ENCODE measurements at regions not wholly inside any gene's neighbourhood (a gene's known extent, or its start where the extent isn't known, plus 50 kb on each side); places are given as distances from the start of the nearest gene placed in this dataset.

- Mint-ChIP-seq H3K27ac (no peak overlapping the region), H3K4me1 (no peaks in the 10 kb centered on the region), H3K27me3 (no peaks in the 10 kb centered on the region), H3K9me3 (peaks cover 0 to 10% (median 2%) of the 10 kb centered on the region in 8 donors), H3K4me3 (no peak overlapping the region), H3K36me3 (no peaks in the 10 kb centered on the region)
- H3K36me3 ChIP-seq (ENCODE audit: insufficient read depth, low read length), result no peaks in the 10 kb centered on the region
- H3K9me3 ChIP-seq (ENCODE audit: control insufficient read depth in 1 of 2, low read length in 2 of 2), result no peaks in the 10 kb centered on the region
- no peak for DNase-seq
- ChIA-PET CTCF (ENCODE audit: partially characterized antibody) (no interaction called here), POLR2A (ENCODE audit: partially characterized antibody) (no interaction called here)
- no peaks in the 10 kb centered on the region for H3K4me1 ChIP-seq (ENCODE audit: insufficient read depth, low read length)
- no peak overlapping the region for H3K27ac ChIP-seq (ENCODE audit: low read depth, low read length)
- no peaks in the 10 kb centered on the region for H3K27me3 ChIP-seq (ENCODE audit: insufficient read depth, low read length)
- intact Hi-C loops (cut with micrococcal nuclease), result no loop called here
- H3K4me3 ChIP-seq (ENCODE audit: low read length in 2 of 2), result no peak overlapping the region
Observed at GRCh38 chr7:46319841-46320240, 398.8 kb upstream of the IGFBP3 start.

DNA sequence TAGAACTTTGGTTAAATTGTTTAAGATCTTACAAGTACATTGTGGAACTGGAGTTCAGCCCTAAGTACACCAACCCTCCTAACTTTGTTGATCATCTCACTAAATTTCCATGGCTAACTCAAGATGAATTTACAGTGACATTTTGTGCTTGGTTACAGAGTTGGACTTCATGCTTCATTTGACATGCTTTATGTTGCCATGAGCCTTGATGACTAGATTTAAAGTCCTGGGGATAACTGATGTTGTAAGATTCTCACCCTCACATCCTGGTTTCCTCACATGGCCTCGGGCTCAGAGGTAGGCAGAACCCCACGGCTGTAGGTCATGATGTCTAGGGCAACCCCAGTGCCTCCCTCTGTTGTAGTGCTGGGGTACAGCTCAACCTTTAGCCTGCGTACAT lies 397.2 kb upstream of the IGFBP3 start:
- Histone ChIP-seq H3K4me1 (ENCODE audit: insufficient read depth, low read length) (no peaks in the 10 kb centered on the region), H3K4me3 (ENCODE audit: low read length in 2 of 2) (no peak overlapping the region), H3K27ac (ENCODE audit: low read depth, low read length) (no peak overlapping the region), H3K9me3 (ENCODE audit: control insufficient read depth in 1 of 2, low read length in 2 of 2) (no peaks in the 10 kb centered on the region), H3K36me3 (ENCODE audit: insufficient read depth, low read length) (no peaks in the 10 kb centered on the region), H3K27me3 (ENCODE audit: insufficient read depth, low read length) (no peaks in the 10 kb centered on the region)
- no peak overlapping the region for H3K4me3 Mint-ChIP-seq
- intact Hi-C loops (cut with micrococcal nuclease), result no loop called here
- H3K27ac Mint-ChIP-seq, result no peak overlapping the region
- H3K36me3 Mint-ChIP-seq, result no peaks in the 10 kb centered on the region
- CTCF ChIA-PET (ENCODE audit: partially characterized antibody), result no interaction called here
- H3K27me3 Mint-ChIP-seq, result no peaks in the 10 kb centered on the region
- POLR2A ChIA-PET (ENCODE audit: partially characterized antibody), result no interaction called here
- peaks cover 0 to 14% (median 3%) of the 10 kb centered on the region in 8 donors for H3K9me3 Mint-ChIP-seq
- H3K4me1 Mint-ChIP-seq, result no peaks in the 10 kb centered on the region
- no peak for DNase-seq

GRCh38 chr7:46317256-46317655 lies 396.2 kb upstream of the IGFBP3 start:
- Mint-ChIP-seq H3K4me1 (no peaks in the 10 kb centered on the region), H3K27ac (no peak overlapping the region), H3K9me3 (peaks cover 0 to 14% (median 3%) of the 10 kb centered on the region in 8 donors), H3K27me3 (no peaks in the 10 kb centered on the region), H3K4me3 (no peak overlapping the region), H3K36me3 (no peaks in the 10 kb centered on the region)
- no peak for DNase-seq
- CTCF ChIA-PET (ENCODE audit: partially characterized antibody), result no interaction called here
- no peaks in the 10 kb centered on the region for H3K9me3 ChIP-seq (ENCODE audit: control insufficient read depth in 1 of 2, low read length in 2 of 2)
- no peaks in the 10 kb centered on the region for H3K36me3 ChIP-seq (ENCODE audit: insufficient read depth, low read length)
- no peaks in the 10 kb centered on the region for H3K27me3 ChIP-seq (ENCODE audit: insufficient read depth, low read length)
- no peaks in the 10 kb centered on the region for H3K4me1 ChIP-seq (ENCODE audit: insufficient read depth, low read length)
- no peak overlapping the region for H3K4me3 ChIP-seq (ENCODE audit: low read length in 2 of 2)
- POLR2A ChIA-PET (ENCODE audit: partially characterized antibody), result no interaction called here
- H3K27ac ChIP-seq (ENCODE audit: low read depth, low read length), result no peak overlapping the region
- intact Hi-C loops (cut with micrococcal nuclease), result no loop called here

GRCh38 chr7:46315891-46316290 lies 394.8 kb upstream of the IGFBP3 start:
- Histone ChIP-seq H3K27ac (ENCODE audit: low read depth, low read length) (no peak overlapping the region), H3K9me3 (ENCODE audit: control insufficient read depth in 1 of 2, low read length in 2 of 2) (no peaks in the 10 kb centered on the region), H3K4me1 (ENCODE audit: insufficient read depth, low read length) (no peaks in the 10 kb centered on the region), H3K27me3 (ENCODE audit: insufficient read depth, low read length) (no peaks in the 10 kb centered on the region), H3K4me3 (ENCODE audit: low read length in 2 of 2) (no peak overlapping the region), H3K36me3 (ENCODE audit: insufficient read depth, low read length) (no peaks in the 10 kb centered on the region)
- DNase-seq, result no peak
- Mint-ChIP-seq H3K9me3 (peaks cover 0 to 10% (median 2%) of the 10 kb centered on the region in 8 donors), H3K4me1 (no peaks in the 10 kb centered on the region), H3K36me3 (no peaks in the 10 kb centered on the region), H3K4me3 (no peak overlapping the region), H3K27ac (no peak overlapping the region), H3K27me3 (no peaks in the 10 kb centered on the region)
- POLR2A ChIA-PET (ENCODE audit: partially characterized antibody), result no interaction called here
- intact Hi-C loops (cut with micrococcal nuclease), result no loop called here
- CTCF ChIA-PET (ENCODE audit: partially characterized antibody), result no interaction called here

DNA sequence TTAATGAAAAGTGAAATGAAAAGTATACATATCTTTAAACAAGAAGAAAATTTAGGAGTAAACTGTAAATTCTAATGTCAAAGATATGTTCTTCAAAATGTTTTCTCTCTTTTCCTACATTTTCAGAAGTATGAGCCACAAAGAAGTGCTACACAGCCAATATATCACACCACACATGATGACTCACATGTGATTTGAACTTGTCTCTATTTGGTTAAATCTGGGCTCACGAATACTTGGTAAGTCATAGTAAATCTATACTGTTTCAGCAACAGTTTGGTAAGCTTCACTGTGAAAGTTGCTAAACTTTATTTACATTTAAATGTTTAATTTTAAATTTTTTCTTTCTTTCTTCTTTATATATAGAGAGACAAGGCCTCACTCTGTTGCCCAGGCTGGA lies 380.6 kb upstream of the IGFBP3 start:
- Histone ChIP-seq H3K36me3 (ENCODE audit: insufficient read depth, low read length) (no peaks in the 10 kb centered on the region), H3K4me1 (ENCODE audit: insufficient read depth, low read length) (no peaks in the 10 kb centered on the region), H3K27me3 (ENCODE audit: insufficient read depth, low read length) (no peaks in the 10 kb centered on the region), H3K9me3 (ENCODE audit: control insufficient read depth in 1 of 2, low read length in 2 of 2) (peaks cover 0 to 5% of the 10 kb centered on the region in 2 donors), H3K4me3 (ENCODE audit: low read length in 2 of 2) (no peak overlapping the region), H3K27ac (ENCODE audit: low read depth, low read length) (no peak overlapping the region)
- Mint-ChIP-seq H3K36me3 (no peaks in the 10 kb centered on the region), H3K4me3 (no peak overlapping the region), H3K27me3 (no peaks in the 10 kb centered on the region), H3K27ac (no peak overlapping the region), H3K4me1 (no peaks in the 10 kb centered on the region), H3K9me3 (peaks cover 0 to 13% (median 5%) of the 10 kb centered on the region in 8 donors)
- ChIA-PET CTCF (ENCODE audit: partially characterized antibody) (no interaction called here), POLR2A (ENCODE audit: partially characterized antibody) (no interaction called here)
- DNase-seq, result no peak
- intact Hi-C loops (cut with micrococcal nuclease), result no loop called here

- ChIA-PET CTCF (ENCODE audit: partially characterized antibody) (no interaction called here), POLR2A (ENCODE audit: partially characterized antibody) (no interaction called here)
- no peaks in the 10 kb centered on the region for H3K36me3 Mint-ChIP-seq
- no peak overlapping the region for H3K4me3 Mint-ChIP-seq
- intact Hi-C loops (cut with micrococcal nuclease), result no loop called here
- H3K27ac Mint-ChIP-seq, result no peak overlapping the region
- H3K9me3 ChIP-seq (ENCODE audit: control insufficient read depth in 1 of 2, low read length in 2 of 2), result peaks cover 0 to 5% of the 10 kb centered on the region in 2 donors
- H3K9me3 Mint-ChIP-seq, result peaks cover 0 to 17% (median 5%) of the 10 kb centered on the region in 8 donors
- no peak for DNase-seq
- H3K36me3 ChIP-seq (ENCODE audit: insufficient read depth, low read length), result no peaks in the 10 kb centered on the region
- no peaks in the 10 kb centered on the region for H3K27me3 Mint-ChIP-seq
- H3K4me3 ChIP-seq (ENCODE audit: low read length in 2 of 2), result no peak overlapping the region
- H3K27ac ChIP-seq (ENCODE audit: low read depth, low read length), result no peak overlapping the region
- no peaks in the 10 kb centered on the region for H3K4me1 Mint-ChIP-seq
- H3K4me1 ChIP-seq (ENCODE audit: insufficient read depth, low read length), result no peaks in the 10 kb centered on the region
- H3K27me3 ChIP-seq (ENCODE audit: insufficient read depth, low read length), result no peaks in the 10 kb centered on the region
Observed at GRCh38 chr7:46297515-46297914, 376.4 kb upstream of the IGFBP3 start.

GRCh38 chr7:46296526-46296925 lies 375.5 kb upstream of the IGFBP3 start:
- Histone ChIP-seq H3K4me1 (ENCODE audit: insufficient read depth, low read length) (no peaks in the 10 kb centered on the region), H3K9me3 (ENCODE audit: control insufficient read depth in 1 of 2, low read length in 2 of 2) (peaks cover 0 to 5% of the 10 kb centered on the region in 2 donors), H3K27ac (ENCODE audit: low read depth, low read length) (no peak overlapping the region), H3K4me3 (ENCODE audit: low read length in 2 of 2) (no peak overlapping the region), H3K36me3 (ENCODE audit: insufficient read depth, low read length) (no peaks in the 10 kb centered on the region), H3K27me3 (ENCODE audit: insufficient read depth, low read length) (no peaks in the 10 kb centered on the region)
- ChIA-PET CTCF (ENCODE audit: partially characterized antibody) (no interaction called here), POLR2A (ENCODE audit: partially characterized antibody) (no interaction called here)
- Mint-ChIP-seq H3K36me3 (no peaks in the 10 kb centered on the region), H3K27me3 (no peaks in the 10 kb centered on the region), H3K27ac (no peak overlapping the region), H3K4me3 (no peak overlapping the region), H3K4me1 (no peaks in the 10 kb centered on the region), H3K9me3 (peaks cover 0 to 17% (median 5%) of the 10 kb centered on the region in 8 donors)
- no peak for DNase-seq
- intact Hi-C loops (cut with micrococcal nuclease), result no loop called here

- Mint-ChIP-seq H3K4me3 (no peak overlapping the region), H3K27me3 (no peaks in the 10 kb centered on the region), H3K9me3 (peaks cover 0 to 17% (median 5%) of the 10 kb centered on the region in 8 donors), H3K27ac (no peak overlapping the region), H3K36me3 (no peaks in the 10 kb centered on the region), H3K4me1 (no peaks in the 10 kb centered on the region)
- H3K4me3 ChIP-seq (ENCODE audit: low read length in 2 of 2), result no peak overlapping the region
- intact Hi-C loops (cut with micrococcal nuclease), result no loop called here
- peaks cover 0 to 5% of the 10 kb centered on the region in 2 donors for H3K9me3 ChIP-seq (ENCODE audit: control insufficient read depth in 1 of 2, low read length in 2 of 2)
- H3K27me3 ChIP-seq (ENCODE audit: insufficient read depth, low read length), result no peaks in the 10 kb centered on the region
- H3K27ac ChIP-seq (ENCODE audit: low read depth, low read length), result no peak overlapping the region
- DNase-seq, result no peak
- ChIA-PET CTCF (ENCODE audit: partially characterized antibody) (no interaction called here), POLR2A (ENCODE audit: partially characterized antibody) (no interaction called here)
- H3K4me1 ChIP-seq (ENCODE audit: insufficient read depth, low read length), result no peaks in the 10 kb centered on the region
- H3K36me3 ChIP-seq (ENCODE audit: insufficient read depth, low read length), result no peaks in the 10 kb centered on the region
Observed at GRCh38 chr7:46294381-46294780, 373.3 kb upstream of the IGFBP3 start.
